HG03280 (cell line): ENCODE measurements at regions not wholly inside any gene's neighbourhood (a gene's known extent, or its start where the extent isn't known, plus 50 kb on each side); places are given as distances from the start of the nearest gene placed in this dataset.

Source experiments
- ATAC-seq: cut with Tn5 transposase; IDR thresholded peaks from one replicate; pipeline ENCODE4 v1.9.1; 2021; ENCODE audit warnings: mild to moderate bottlenecking, moderate library complexity; ENCODE audit not compliant: unreplicated experiment

- no peak for ATAC-seq
Observed at GRCh38 chr21:22855581-22855980, 1857.4 kb downstream of the NCAM2 start.

GRCh38 chr21:22871692-22872091 is 1873.5 kb downstream of the NCAM2 start:
- no peak for ATAC-seq

GRCh38 chr21:22880573-22880972 is 1882.4 kb downstream of the NCAM2 start:
- ATAC-seq: no peak

DNA sequence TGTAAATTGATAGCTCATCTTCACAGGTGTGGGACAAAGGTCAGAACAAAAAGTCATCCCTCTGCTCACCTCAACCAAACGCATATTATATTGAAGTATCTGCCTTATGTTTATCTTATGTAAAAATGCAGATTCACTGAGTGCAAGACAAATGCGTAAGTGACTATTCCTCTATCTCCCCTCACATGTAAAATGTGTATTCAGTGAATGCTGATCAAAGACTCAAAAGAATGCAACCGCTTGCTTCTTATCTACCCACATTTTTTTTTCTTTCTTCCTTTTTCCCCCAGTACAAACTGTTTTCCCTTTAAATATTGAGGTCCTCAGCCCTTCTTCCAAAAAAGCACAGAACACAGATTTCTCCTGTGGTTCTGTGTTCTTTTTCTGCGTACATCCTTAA is 1882.9 kb downstream of the NCAM2 start:
- ATAC-seq: no peak

- no peak for ATAC-seq
Observed at GRCh38 chr21:22885079-22885478, 1886.9 kb downstream of the NCAM2 start.

GRCh38 chr21:22885614-22886013 is 1887.4 kb downstream of the NCAM2 start:
- ATAC-seq: no peak

DNA sequence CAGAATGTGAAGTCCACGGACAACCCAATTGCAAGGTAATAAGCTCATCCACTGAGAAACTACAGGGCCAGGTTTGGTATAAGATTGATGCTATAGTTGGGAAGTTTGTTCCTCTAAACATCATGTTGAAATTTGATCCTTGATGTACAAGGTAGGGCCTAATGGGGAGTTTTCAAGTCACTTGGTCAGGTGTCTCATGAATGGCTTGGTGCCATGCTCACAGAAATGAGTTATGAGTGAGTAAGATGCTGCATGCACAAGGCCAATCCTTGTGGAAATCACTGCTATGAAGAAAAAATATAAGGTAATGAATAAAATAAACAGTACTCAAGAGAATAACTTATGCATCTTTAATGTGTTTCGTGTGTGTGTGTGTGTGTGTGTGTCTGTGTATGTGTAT is 1891.2 kb downstream of the NCAM2 start:
- no peak for ATAC-seq

DNA sequence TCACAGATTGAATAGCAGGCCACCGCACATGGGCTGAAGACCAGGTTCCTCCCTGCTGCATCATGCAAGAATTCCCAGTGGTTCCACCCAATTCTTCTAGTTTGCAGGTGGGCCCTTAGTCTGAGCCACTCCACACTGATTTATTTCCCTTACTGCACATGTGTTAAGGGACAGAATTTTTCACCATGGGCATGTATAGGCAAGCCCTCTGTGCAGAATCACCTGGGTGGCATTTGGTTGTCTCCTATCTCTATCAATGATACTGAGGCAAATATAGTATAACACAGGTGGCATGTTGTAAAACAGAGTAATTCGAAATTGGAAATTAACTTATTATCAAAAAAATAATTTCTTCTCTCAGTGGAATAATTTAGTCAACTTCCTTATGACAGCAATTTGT is 1892.4 kb downstream of the NCAM2 start:
- no peak for ATAC-seq

GRCh38 chr21:22892028-22892427 is 1893.8 kb downstream of the NCAM2 start:
- no peak for ATAC-seq

DNA sequence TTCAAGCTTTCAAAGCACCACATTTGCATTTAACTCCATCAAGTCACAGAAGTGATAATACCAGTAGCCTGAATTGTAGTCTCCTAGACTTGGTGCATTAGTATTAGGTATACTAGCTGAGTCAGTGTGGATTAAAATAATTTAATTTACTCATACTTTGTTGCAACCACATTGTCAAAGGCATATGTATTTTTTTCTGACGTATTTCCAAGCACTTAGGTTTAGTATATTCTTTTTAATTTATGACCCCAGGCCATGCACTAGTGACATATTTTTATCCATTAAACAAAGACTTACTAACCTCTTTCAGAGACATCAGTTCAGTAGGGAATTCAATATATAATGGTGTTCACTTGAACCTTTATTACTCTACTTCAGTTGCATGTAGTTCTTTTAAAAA is 1894.5 kb downstream of the NCAM2 start:
- ATAC-seq: no peak

- no peak for ATAC-seq
Observed at GRCh38 chr21:22898051-22898665, 1899.9 kb downstream of the NCAM2 start.

DNA sequence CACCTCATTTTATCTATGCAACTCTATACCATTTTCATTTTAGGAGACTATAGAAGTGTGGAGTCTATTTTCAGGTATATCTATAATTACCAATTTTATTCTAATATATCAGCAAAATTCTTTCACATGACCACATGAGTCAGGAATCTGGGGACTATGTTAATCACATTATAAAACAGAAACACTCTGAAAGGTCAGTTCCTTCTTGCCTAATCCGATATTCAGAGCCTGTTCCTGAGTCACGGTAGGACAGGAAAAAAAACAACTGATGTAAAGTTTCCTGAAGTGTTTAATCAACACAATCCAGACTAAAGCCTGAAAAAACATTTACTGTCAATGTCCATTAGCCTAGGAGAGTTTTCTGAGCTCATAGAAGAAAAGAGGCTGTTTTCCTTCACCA is 1902.3 kb downstream of the NCAM2 start:
- ATAC-seq: no peak

- no peak for ATAC-seq
Observed at GRCh38 chr21:22903851-22904250, 1905.6 kb downstream of the NCAM2 start.

DNA sequence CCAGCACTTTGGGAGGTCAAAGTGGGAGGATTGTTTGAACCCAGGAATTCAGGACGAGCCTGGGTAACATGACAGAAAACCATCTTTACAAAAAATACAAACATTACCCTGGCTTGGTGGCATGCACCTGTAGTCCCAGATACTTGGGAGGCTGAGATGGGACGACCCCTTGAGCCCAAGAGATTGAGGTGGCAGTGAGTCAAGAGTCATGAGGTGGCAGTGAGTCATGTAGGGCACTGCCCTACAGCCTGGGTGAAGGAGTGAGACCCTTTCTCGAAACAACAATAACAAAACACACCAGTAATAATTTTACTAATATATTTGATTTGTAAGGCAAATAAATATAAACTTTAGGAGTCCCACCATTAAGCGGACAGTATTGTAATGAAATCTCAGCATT is 1906.2 kb downstream of the NCAM2 start:
- no peak for ATAC-seq

GRCh38 chr21:22925032-22925431 is 1926.8 kb downstream of the NCAM2 start:
- no peak for ATAC-seq

DNA sequence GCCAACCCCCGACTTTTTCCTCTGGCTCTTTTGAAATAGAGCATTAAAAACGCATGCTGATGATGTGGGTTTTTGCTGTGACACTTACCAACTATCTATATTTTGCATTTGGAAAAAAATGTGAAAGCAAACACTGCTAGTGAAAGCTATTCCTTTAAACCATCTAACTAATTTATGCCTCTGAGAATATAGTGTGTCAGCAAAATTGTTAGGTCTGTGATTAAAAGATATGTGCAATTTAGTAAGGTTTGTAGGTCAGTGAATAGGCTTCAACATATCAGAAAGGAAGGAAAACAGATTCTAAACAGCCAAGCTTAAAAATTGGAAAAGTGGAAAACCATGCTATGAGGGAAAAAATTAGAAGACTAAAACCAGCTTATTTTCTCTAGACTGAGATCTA is 1929.3 kb downstream of the NCAM2 start:
- ATAC-seq: no peak

DNA sequence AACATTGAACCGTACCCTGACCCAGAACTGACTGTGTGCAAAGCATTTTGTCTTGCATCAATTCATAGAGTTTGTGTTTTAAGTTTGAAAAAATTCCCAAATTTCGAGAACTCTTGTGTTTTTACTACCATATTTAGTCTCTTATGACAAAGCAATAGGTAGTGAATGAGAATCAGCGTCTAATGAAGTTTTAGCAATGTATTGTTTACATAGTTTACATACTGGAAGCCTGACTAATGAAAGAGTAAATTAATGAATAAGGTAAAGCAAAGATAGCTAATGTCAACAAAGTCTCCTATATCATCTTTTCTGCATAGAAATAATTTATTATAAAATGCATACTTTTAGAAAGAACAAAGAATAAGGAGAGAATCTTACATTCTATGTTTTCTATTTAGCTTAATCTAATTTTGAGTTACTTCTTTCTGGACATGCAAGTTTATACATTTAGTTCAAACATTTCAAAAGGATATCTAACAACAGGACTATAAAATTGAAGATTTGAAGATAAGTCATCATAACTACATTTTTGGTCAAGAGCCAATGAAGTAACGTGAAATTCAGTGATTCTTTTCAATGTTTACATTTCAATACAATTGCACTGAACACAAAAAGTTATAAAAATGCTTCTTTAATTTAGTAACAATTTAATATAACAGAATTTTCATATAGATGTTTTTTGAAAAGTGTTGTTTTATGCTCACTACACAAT is 1943.7 kb downstream of the NCAM2 start:
- no peak for ATAC-seq

GRCh38 chr21:22955559-22955958 is 1957.3 kb downstream of the NCAM2 start:
- ATAC-seq: no peak

- ATAC-seq: no peak
Observed at GRCh38 chr21:22961258-22961657, 1963.0 kb downstream of the NCAM2 start.

DNA sequence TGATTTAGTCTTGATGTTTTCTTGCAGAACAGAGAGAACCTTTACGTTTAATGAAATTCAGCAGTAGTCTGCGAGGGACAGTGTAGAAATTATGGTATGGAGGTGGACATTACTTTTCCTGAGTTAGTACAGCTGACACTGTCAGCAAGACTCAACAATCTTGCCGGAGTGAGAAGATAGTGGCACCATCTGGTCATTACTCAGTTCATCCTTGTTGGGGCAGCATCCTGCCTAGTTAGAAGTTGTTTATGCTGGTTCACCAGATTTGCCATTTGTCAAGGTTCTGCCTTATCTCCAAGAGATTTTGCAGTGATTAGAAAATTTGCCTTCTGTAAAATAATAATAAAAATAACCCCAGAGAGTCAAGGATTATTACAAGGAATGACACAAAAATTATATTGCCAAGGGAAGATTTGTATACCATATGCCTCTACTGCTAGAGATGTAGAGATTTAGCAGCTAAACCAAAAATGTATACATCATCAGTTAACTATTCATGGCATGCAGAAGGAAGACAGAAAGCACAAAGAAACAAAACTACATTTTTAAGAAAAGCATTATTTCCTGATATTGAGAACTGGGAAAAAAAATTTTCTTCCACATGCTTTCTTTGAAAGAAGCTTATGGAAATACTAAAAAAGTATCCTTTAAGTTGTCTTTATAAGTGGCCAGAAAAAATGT is 1967.4 kb downstream of the NCAM2 start:
- ATAC-seq: no peak

- no peak for ATAC-seq
Observed at GRCh38 chr21:22981819-22982218, 1983.6 kb downstream of the NCAM2 start.

DNA sequence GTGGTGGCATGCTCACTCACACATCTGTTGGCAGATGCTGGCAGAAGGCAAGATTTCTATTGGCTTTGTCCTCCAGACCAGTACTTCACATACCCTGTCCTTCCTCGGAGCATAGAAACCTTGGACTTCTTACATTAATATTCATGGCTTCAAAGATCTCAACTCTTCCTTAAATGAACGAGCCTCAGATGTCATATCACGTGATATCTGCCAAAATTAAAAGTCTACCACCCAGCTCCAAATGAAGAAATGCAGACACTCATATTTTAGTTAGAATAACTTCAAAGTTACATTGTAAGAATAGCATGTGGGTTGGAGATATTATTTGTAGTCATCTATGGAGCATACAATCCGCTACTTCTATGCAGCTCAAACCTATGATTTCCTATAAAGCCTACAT is 1994.9 kb downstream of the NCAM2 start:
- ATAC-seq: no peak
